GM19351 (cell line): ENCODE measurements at regions not wholly inside any gene's neighbourhood (a gene's known extent, or its start where the extent isn't known, plus 50 kb on each side); places are given as distances from the start of the nearest gene placed in this dataset.

Source experiments
- ATAC-seq: cut with Tn5 transposase; IDR thresholded peaks from one replicate; pipeline ENCODE4 v1.9.1; 2021; ENCODE audit warnings: mild to moderate bottlenecking, moderate library complexity; ENCODE audit not compliant: unreplicated experiment

DNA sequence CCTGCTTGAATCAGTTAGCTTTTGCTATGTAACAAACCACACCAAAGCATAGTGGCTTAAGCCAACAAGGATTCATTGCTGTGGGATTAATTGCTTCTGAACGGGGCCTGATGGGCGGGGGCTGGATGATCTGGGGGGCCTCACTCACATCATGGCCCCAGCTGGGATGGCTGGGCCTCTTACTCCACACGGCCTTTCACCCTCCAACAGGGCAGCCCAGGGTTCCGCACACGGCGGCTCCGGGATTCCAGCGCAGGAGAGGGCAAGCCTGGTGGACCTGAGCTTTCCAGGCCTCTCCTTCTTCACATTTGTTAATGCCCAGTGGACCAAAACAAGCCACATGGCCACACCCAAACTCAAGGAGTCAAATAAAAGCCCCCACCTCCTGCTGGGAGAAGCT is 86.3 kb upstream of the PHLPP1 start:
- no peak for ATAC-seq

DNA sequence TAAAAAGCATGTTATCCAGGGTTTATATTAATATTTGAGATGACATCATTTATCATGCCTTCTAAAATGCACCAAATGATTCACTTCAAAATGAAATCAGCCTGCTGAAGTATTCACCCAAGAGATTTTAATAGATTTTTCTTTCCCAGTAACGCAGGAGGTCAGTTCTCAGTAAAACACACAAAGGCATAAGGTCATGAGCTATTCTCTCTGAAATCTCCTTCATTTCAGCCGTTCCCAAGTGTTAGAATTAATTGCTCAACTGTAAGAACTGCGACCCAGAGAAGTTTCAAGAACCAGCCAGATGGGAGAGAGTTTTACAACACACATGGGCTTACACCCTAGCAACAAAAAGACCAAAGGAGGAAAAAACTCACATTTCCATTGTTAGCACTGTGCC is 84.2 kb upstream of the PHLPP1 start:
- ATAC-seq = no peak

DNA sequence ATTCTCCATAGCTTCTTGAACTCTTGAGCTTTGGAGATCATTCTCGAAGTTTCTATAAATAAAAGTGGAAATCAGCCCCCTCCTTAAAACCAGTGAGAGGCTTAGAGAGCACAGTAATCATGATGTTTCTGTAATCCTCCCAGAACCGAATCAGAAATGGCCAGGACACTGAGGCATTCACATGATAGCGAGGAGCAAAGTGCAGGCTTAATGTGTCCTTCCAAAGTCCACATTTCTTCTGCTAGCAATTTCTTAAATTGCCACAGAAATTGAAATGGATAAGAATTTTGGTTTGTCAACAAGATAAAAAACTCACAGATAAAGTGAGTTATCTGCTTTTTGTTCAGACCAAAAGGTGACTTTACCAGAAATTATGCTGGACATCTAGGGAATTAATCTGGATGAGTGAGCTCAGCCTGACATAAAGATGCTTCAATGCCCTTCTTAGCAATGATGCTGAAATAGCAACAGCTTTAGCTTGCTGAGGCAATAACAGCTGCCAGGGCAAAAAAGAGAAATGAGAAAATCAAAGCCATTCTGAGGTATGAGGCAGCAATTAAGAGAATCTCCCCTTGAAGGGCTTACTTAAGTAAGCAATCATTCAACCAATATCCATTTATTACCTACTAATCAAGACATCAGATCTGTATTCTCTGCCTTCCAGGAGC is 82.4 kb upstream of the PHLPP1 start:
- no peak for ATAC-seq

DNA sequence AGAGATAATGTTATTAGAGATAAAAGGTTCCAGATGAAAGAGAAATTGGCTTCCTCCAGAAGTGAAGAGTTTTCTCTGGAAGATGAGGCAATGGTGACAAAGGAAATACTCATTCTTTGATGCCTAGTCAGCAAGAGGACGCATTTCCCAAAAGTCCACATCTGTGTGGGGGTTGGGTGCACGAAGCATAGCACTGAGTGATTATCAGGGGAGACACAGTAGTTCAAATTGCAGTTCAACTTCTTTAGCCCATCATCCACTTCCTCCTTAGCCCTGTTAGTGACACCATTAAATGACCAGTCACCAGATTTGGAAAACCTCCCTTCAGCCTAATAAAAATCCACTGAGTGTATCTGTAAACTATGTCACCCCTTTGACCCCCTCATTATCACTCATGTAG is 80.9 kb upstream of the PHLPP1 start:
- no peak for ATAC-seq

DNA sequence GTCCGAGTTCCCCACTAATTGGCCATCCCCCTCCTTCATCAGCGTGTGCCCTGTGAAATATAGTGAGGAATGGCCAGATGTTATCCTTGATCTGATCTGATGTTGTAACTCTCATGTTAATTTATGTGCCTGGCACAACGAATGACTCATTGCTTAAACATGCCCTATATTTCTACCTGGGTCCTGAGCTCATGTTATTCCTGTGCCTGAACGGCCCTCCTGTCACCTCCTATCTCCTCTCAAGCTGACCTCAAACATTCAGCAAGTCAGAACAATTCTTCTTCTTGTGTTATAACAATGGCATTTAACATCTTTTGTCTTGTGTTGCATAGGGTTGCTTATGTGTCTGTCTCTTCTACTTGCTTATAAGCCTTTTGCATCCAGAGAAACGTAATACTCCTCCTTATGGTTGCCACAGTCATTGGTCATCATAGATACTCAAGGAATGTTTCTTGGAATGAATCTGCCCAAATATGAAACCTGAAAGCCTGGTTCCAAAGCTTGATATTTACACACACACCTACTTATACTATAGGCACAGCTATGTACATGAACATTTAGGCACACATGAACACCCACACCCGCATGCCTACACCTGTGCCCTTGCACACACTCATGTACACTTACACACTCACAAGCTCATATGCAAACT is 80.2 kb upstream of the PHLPP1 start:
- no peak for ATAC-seq

DNA sequence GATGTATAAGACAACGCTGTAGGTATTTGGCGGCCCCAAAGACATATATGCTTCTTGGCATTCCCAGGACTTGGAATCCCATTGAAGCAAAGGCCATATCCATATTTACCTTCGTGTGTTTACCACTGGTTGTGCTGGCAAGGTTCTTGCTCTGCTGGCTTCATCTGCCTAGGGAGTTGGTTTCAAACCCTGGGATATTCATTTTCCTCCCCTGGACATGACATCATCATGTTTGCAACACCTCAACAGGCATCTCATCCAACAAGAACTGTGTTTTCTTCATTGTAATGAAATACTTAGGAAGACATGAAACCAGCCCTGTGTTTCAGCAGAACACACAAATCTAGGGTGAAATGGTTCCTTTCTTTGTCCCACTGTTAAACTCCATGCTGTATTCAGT is 77.9 kb upstream of the PHLPP1 start:
- no peak for ATAC-seq

DNA sequence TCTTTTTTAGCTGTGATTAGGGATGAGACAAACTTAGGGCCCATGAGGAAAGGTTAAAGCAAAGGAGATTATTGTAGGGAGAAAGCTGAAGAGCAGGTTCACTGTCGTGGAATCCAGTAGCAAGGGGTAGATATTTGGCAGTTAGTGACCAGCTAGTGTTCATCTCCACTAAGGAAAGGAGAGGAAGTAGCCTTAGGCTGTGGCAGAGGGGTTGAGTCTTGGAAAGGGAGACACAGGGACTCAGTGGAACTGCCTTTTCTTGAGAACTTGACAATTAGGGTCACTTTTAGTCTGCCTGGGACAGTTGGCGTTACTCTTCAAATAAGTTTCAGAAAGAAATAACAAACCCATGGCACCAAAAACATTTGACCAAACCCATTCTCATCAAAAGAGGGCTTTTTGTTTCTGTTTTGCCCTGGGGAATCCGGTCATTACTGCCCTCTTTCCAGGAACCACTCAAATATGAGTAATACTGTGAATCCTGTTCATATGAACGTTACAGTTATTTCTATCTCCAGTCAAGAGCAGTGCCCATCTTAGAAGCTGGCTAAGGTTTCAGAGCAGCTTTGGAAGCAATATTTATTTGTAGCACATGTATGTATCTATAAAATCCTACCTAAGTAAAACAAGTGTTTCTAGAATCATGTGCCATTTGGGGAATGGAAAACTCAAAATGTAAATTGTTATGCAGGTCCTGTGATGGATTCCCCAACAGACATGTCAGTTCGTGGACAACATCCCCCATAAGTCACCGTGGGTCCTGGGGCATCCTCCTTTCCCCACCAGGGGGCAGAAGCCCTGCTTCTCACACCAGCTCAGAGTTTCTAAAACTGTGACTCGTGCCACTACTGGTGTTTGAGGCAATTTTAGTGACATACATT is 77.3 kb upstream of the PHLPP1 start:
- peak; percentile 85 for ATAC-seq

DNA sequence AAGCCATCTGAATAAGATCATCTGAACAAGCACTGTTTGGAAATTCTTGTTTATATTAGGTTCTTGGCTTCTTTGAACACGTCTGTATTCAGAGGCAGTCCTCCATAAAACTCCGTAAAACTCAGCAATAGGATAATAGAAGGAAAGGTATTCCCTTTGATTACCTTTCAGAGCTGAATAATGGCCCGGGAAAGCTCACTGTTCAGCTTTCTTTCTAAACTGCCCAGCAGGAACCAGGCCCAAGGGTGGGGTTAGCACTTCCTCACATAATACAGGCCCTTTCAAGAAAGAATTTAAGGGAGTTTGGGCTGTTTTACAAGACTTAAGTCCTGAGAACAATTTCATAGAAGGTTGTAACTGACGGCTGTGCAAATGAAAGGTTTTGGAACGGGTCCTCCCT is 72.2 kb upstream of the PHLPP1 start:
- no peak for ATAC-seq

DNA sequence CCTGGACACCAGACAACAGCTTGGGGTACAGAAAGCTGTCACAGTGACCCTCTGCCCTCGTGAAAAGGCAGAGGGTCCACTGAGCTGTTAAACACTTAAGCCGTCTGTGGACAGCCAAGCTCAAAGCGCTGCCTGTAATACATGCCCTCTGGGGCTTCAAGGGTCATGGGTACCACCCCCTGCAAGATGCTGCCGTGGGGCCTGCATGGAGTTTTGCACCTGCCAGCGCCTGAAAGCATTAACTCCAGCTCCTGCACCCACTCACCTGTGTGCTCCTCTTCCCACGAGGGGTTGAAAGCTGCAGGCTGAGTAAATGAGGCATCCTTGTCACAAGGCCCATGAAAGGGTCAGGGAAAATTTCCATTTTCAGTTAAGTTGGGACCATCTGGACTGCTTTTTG is 70.6 kb upstream of the PHLPP1 start:
- ATAC-seq = no peak

DNA sequence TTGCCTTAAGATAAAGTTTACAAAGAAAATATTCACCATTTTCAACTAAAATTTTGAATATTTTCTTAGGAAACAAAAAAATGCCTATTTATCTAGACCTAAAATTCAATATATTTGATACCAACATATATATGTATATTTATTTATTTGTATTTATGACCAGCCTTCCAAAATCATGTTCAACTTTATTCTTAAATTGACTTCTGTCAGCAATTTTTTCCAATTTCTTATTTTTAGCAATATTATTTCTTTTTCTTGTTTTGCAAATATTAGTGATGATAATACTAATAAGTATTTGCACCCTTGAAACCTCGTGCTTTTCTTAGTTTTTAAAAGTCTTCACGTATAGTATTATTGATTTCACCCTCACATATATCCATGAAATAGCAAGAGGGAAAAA is 68.2 kb upstream of the PHLPP1 start:
- no peak for ATAC-seq

DNA sequence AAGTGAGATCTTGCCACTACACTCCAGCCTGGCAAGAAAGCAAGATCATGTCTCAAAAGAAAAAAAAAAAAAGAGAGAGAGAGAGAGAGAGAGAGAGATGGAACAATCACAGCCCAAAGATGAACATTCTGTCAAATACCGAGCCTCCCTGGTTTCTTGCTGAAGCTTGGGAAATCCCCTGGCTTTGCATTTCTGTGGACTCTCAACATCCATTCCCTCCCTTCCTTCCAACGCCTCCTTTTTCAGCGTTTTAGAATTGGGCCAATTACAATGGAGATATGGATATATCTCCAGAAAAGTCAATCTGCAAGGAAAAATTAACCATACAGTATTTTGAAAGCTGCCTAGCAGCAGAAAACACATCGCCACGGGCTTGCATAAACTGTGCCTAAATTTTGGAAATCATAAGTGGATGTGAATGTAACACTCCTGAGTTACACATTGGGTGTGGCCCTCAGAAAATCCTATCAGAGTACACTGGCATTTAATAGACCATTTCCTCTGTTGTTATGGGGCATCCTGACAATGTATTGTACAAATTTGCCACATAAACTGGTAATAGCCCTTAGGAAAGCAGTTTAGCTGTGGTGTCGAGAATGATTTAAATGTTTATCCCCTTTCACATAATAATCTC is 67.2 kb upstream of the PHLPP1 start:
- ATAC-seq = no peak

DNA sequence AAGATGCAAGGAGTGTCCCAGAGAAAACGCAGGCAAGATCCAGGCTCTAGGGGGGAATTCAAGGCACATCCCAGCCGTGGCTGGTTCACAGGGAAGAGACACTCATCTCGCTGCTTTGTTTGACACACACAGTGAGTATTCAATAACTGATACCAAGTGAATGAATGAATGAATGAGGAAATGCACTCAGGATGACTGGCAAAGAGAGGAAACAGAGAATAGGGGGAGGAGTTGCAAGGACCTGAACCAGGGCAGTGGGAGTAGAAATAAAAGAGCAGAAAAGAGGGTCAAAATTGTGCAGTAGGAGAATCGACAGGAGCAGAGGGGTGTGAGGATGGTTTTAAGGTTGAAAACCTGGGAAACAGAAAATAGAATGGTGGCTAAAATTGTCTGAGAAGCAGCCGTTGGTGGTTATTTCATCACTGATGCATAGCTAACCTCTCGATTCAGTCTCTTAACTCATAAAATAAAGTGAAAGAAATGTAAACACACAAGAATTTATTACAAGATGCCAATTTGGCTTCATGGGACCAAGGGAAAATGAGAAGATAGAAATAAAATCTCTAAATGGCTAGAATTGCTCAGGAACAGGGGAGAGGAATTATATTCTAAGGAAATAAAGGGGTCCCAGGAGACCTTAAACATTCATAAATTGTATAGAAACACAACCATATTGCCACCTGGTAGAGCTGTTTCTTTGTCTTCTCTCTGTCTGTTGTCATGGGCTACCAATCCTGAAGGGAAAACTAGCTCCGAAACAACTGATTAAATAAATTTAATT is 63.9 kb upstream of the PHLPP1 start:
- ATAC-seq = peak; percentile 50

DNA sequence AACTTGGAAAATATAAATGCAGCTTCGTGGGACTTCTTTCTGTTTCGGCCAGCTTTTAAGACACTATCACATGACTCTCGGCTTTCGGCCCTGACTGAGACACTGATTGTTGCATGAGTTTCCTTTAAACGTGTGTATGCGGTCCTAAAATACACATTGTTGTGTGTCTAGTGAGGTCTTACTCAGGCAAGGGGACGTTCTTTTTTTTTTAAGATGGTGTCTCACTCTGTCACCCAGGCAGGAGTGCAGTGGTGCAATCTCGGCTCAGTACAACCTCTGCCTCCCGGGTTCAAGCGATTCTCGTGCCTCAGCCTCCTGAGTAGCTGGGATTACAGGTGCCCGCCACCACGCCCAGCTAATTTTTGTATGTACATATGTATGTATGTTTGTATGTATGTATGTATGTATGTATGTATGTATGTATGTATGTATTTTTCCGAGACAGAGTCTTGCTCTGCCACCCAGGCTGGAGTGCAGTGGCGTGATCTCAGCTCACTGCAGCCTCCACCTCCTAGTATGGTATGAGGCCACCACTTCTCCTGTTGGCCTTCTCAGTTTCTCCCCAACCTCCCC is 63.2 kb upstream of the PHLPP1 start:
- ATAC-seq = peak; percentile 77

DNA sequence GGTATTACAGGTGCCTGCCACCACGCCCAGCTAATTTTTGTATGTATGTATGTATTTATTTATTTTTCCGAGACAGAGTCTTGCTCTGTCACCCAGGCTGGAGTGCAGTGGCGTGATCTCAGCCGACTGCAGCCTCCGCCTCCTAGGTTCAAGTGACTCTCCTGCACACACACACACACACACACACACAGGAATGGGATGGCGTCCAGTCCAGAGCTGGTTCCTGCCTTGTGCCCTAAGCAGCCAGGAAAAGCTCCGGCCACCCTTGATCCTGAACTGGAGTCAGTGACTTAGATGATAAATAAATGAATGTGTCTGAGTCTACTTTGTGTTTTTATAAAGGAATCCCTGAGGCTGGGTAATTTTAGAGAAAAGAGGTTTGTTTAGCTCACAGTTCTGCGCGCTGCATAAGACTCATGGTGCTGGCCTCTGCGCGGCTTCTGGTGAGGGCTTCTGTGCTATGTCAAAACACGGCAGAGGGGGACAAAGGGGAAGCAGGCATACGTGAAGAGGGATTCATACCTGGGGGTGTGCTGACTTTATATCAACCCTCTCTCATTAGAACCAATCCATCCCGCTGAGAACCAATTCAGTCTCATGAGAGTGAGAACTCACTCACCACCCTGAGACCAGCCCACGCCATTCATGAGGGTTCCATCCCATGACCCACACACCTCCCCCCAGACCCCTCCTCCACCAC is 59.7 kb upstream of the PHLPP1 start:
- ATAC-seq = no peak

DNA sequence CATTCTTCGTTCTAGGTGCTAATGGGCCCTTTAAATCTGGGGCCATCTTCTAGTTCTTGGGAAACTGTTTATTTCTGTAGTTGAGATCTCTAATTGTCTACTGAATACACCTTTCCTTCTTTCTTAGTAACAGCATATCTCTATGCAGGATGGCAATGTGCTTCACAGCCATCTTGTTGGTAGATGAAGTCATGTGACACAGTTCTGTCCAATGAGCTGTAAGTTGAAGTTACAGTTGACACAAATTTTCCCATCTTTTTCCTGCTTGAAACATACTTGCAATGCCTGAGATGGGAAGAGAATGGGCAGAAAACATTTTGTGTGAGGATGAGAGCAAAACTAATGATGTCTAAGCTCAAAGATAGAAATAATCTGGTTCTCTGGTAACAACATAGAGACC is 57.3 kb upstream of the PHLPP1 start:
- ATAC-seq = no peak

DNA sequence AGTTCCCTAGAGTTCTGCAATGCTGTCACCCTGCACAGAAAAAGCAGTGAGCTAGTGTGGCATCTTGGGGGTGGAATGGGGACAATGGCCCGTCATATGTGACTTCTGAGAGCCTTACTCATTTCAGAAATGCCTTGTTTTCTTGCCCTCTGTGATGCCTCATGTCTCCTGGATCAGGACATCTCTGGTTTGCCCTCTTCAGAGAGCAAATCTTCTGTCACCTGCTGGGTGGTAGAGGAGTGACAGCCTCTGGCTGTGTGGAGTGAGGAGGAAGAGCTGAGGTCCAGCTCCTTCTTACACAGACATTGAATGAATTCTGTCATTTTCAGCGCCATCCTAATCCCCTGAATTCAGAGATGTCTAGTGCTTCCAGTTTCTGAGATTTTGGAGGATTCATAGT is 55.6 kb upstream of the PHLPP1 start:
- no peak for ATAC-seq

DNA sequence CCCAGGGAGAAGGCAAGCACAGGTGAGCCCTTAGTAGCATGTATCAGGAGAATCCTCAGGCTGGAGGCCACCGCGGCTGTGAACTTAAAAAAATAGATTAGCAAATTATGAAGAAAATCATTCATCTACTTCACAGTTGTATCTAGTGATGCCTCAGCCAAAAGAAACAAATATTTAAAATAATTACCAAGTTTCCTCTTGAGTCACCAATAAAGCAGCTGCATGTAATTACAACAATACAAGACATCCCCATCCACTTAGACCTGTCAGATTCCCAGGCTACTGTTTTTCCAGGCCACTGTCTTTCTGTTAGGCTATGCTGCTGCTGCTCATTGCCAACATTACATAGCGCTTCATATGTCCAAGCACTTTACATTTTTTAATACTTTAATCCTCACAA is 54.6 kb upstream of the PHLPP1 start:
- no peak for ATAC-seq

DNA sequence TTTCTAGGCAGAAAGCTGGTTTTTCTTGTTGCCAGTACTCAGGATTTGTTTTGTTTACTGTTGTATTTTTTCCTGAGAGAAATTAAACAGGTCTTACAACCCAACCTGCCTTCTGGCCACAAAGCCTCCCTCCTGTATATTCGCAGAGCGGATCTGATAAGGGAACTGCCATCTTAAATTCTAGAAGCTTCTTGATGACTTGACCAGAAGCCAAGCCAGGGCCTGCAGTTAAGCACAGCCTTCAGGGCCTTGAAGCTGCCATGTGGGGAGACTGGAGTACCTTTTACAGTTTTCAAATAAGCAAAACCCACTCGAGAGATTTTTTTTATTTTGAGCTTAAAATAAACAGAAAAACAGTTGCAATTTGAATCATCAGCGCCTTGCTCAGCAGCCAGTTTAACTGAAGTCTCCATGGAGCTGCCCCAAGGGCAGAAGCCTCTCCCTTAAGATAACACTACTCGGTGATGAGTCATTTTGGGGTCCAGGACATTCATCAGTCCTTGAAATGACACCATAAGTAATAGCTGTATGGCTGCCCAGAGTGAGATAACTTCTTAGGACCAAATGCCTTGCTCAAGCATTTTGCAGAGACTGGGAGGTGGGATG is 51.5 kb upstream of the PHLPP1 start:
- ATAC-seq = peak; percentile 96

DNA sequence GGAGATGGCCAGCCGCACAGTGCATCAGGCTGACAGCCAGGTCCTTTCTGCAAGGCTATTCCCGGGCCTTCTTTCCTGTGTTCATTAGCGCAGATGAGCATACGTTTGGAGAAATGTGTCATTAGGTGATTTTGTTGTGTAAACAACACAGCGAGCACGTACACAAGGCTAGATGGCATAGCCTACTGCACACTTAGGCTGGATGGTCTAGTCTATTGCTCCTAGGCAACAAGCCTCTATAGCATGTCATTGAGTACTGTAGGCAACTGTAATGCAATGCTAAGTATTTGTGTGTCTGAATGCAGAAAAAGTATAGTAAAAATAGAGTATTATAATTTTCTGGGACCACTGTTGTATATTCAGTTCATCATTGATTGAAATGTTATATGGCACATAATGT is 50.9 kb upstream of the PHLPP1 start:
- ATAC-seq = no peak
